22Rv1 (cell line): ENCODE measurements at regions not wholly inside any gene's neighbourhood (a gene's known extent, or its start where the extent isn't known, plus 50 kb on each side); places are given as distances from the start of the nearest gene placed in this dataset.

Experiments used
- ZFX ChIP-seq: fragments of 450-650 bp; IDR thresholded peaks from 2 replicates; pipeline ENCODE4 v1.6.1; 2017; ENCODE audit warnings: antibody characterized with exemption, borderline replicate concordance
- TF ChIP-seq, protein P1 (sequence below): fragments of 450-650 bp; IDR thresholded peaks from 2 replicates; pipeline ENCODE4 v1.5.1; 2017; ENCODE audit warnings: mild to moderate bottlenecking

DNA sequence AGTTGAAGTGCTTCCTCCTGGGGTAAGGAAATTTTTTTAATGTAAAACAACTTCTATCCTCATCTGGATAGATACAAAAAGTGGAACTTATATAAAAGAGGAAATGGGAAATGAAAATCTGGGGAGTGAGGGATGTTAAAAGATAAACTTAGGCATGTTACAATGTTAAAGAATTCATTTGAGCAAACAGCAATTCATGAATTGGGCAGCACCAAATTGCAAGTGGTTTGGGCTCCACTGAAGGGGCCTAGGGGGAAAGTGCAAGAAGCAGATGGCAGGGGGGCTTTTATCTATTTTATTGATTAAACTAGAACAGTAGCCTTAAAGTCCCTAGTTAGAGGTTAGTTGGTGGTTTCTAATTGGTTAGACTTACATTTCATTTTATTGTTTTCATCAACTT is 118.1 kb upstream of the NAP1L1 start:
- TF ChIP-seq, protein P1, sequence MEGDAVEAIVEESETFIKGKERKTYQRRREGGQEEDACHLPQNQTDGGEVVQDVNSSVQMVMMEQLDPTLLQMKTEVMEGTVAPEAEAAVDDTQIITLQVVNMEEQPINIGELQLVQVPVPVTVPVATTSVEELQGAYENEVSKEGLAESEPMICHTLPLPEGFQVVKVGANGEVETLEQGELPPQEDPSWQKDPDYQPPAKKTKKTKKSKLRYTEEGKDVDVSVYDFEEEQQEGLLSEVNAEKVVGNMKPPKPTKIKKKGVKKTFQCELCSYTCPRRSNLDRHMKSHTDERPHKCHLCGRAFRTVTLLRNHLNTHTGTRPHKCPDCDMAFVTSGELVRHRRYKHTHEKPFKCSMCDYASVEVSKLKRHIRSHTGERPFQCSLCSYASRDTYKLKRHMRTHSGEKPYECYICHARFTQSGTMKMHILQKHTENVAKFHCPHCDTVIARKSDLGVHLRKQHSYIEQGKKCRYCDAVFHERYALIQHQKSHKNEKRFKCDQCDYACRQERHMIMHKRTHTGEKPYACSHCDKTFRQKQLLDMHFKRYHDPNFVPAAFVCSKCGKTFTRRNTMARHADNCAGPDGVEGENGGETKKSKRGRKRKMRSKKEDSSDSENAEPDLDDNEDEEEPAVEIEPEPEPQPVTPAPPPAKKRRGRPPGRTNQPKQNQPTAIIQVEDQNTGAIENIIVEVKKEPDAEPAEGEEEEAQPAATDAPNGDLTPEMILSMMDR = no peak
- TF ChIP-seq ZFX = no peak
